Right atrium auricular region (tissue), 2 donors: ENCODE measurements at regions not wholly inside any gene's neighbourhood (a gene's known extent, or its start where the extent isn't known, plus 50 kb on each side); places are given as distances from the start of the nearest gene placed in this dataset.
"Not testable (repeated sequence)": the region's sequence is repeated elsewhere in the genome, so short reads cannot be mapped to it uniquely, and the experiment has no call there.

Experiments
- DNase-seq: peaks from one replicate; pipeline ENCODE4 v3.0.0-alpha.2; 2019; ENCODE audit warnings: low spot score
- H3K27ac ChIP-seq, 2 donors: fragments of 200-600 bp; sonication (generic); 1 replicate in 1 of 2; 2 replicates in 1 of 2; pipeline ENCODE4 v1.5.1; 2016 to 2019
- H3K27me3 ChIP-seq, 2 donors: fragments of 200-600 bp; sonication (generic); one replicate each; pipeline versions ENCODE4 v1.5.1 to v1.6.0; 2017 to 2019
- H3K36me3 ChIP-seq: fragments of 200-600 bp; sonication (generic); one replicate; pipeline ENCODE4 v1.5.1; 2016
- H3K4me1 ChIP-seq, 2 donors: fragments of 200-600 bp; sonication (generic); one replicate each; pipeline versions ENCODE4 v1.5.1 to v1.6.0; 2017 to 2019
- H3K4me3 ChIP-seq, 2 donors: fragments of 200-600 bp; sonication (generic); 1 replicate in 1 of 2; 2 replicates in 1 of 2; pipeline ENCODE4 v1.5.1; 2017 to 2019; ENCODE audit warnings: mild to moderate bottlenecking in 1 of 2, moderate library complexity in 1 of 2
- H3K9me3 ChIP-seq, 2 donors: fragments of 200-600 bp; sonication (generic); one replicate each; pipeline ENCODE4 v1.5.1; 2019
- TF ChIP-seq, protein P1 (sequence below), 2 donors: fragments of 200-600 bp; sonication (generic); IDR thresholded peaks; one replicate each; pipeline ENCODE4 v1.5.1; 2019; ENCODE audit warnings: antibody characterized with exemption in 2 of 2

DNA sequence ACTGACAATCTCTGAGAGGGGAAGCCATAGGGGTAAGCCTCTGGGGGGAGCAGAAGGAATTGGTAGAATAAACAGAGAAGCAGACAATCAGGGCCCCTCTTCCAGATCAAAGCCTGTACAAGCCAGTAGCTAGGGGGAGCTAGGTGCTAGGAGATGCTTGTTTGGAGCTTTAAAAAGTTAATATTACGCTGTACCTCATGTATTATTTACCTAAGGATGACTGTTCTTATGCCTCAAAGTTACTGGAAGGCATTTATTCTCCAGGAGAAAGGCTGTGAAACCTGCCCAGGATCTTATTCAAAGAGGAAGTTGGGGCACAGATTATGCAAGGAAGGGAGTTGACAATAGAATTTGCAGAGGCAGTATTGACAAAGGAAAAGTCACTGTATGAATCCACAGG, 111.8 kb upstream of the SLC35F1 start:
- Histone ChIP-seq H3K4me1 (no peaks in the 10 kb centered on the region), H3K9me3 (peaks cover 0 to 5% of the 10 kb centered on the region in 2 donors)

DNA sequence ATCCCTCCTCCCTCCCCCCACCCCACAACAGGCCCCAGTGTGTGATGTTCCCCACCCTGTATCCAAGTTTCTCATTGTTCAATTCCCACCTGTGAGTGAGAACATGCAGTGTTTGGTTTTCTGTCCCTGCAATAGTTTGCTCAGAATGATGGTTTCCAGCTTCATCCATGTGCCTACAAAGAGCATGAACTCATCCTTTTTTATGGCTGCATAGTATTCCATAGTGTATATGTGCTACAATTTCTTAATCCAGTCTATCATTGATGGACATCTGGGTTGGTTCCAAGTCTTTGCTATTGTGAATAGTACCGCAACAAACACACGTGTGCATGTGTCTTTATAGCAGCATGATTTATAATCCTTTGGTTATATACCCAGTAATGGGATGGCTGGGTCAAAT, 108.2 kb upstream of the SLC35F1 start:
- not testable (repeated sequence) for H3K36me3 ChIP-seq, H3K9me3 ChIP-seq, H3K4me1 ChIP-seq, H3K27ac ChIP-seq, H3K4me3 ChIP-seq, DNase-seq, H3K27me3 ChIP-seq

More for the DNA sequence above, 111.8 kb upstream of the SLC35F1 start:
- no peaks in the 10 kb centered on the region for H3K36me3 ChIP-seq
- TF ChIP-seq, protein P1, sequence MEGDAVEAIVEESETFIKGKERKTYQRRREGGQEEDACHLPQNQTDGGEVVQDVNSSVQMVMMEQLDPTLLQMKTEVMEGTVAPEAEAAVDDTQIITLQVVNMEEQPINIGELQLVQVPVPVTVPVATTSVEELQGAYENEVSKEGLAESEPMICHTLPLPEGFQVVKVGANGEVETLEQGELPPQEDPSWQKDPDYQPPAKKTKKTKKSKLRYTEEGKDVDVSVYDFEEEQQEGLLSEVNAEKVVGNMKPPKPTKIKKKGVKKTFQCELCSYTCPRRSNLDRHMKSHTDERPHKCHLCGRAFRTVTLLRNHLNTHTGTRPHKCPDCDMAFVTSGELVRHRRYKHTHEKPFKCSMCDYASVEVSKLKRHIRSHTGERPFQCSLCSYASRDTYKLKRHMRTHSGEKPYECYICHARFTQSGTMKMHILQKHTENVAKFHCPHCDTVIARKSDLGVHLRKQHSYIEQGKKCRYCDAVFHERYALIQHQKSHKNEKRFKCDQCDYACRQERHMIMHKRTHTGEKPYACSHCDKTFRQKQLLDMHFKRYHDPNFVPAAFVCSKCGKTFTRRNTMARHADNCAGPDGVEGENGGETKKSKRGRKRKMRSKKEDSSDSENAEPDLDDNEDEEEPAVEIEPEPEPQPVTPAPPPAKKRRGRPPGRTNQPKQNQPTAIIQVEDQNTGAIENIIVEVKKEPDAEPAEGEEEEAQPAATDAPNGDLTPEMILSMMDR (IDR thresholded peaks at IDR 0.05): no peak
- H3K27ac ChIP-seq: no peak overlapping the region
- H3K4me3 ChIP-seq: no peak overlapping the region
- no peak for DNase-seq
- H3K27me3 ChIP-seq: no peaks in the 10 kb centered on the region

DNA sequence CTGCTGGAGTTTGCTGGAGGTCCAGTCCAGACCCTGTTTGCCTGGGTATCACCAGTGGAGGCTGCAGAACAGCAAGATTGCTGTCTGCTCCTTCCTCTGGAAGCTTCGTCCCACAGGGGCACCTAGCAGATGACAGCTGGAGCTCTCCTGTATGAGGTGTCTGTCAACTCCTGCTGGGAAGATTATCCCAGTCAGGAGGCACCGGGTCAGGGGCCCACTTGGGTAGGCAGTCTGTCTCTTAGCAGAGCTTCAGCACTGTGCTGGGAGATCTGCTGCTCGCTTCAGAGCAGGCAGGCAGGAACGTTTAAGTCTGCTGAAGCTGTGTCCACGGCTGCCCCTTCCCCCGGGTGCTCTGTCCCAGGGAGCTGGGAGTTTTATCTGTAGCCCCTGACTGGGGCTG, 96.8 kb upstream of the SLC35F1 start:
- Histone ChIP-seq H3K27me3 (no peaks in the 10 kb centered on the region), H3K36me3 (no peaks in the 10 kb centered on the region), H3K4me3 (no peak overlapping the region)

DNA sequence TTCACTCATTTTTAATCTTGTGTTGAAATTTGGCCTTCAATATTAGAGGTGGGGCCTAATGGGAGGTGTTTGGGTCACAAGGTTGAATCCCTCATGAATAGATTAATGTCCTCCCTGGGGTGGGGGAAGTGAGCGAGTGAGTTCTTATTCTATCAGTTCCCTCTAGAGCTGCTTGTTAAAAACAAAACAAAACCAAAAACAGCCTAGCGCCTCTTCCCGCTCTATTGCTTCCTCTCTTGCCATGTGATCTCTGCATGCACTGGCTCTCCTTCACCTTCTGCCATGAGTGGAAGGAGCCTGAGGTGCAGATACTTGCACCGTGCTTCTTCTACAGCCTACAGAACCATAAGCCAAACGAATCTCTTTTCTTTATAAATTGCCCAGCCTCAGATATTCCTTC, 89.6 kb upstream of the SLC35F1 start:
- Histone ChIP-seq H3K36me3 (no peaks in the 10 kb centered on the region), H3K4me3 (no peak overlapping the region), H3K9me3 (no peaks in the 10 kb centered on the region), H3K4me1 (no peaks in the 10 kb centered on the region), H3K27ac (no peak overlapping the region), H3K27me3 (no peaks in the 10 kb centered on the region)
- TF ChIP-seq, protein P1 (IDR thresholded peaks at IDR 0.05): no peak
- no peak for DNase-seq

More for the DNA sequence above, 96.8 kb upstream of the SLC35F1 start:
- Histone ChIP-seq H3K27ac (no peak overlapping the region), H3K4me1 (no peaks in the 10 kb centered on the region), H3K9me3 (no peaks in the 10 kb centered on the region)
- DNase-seq: no peak
- TF ChIP-seq, protein P1 (IDR thresholded peaks at IDR 0.05): no peak

DNA sequence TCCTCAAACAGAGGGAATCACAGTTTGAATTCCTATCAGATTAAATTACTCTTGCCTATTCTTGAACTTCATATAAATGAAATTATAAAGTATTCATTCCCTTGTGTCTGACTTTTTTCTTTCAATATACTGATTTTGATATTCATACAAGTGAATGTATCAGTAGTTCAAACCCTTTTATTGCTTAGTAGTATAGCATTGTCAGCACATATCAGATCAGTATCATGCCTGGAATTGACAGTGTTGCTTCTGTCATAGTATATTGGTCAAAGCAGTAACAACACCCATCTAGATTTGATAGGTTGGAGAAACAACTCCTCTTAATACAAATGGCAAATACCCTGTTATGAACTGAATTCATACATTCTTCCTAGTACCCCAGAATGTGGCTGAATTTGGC, 89.1 kb upstream of the SLC35F1 start:
- H3K4me3 ChIP-seq: no peak overlapping the region
- H3K27ac ChIP-seq: no peak overlapping the region
- H3K27me3 ChIP-seq: no peaks in the 10 kb centered on the region
- H3K4me1 ChIP-seq: no peaks in the 10 kb centered on the region
- TF ChIP-seq, protein P1 (IDR thresholded peaks at IDR 0.05): no peak
- no peaks in the 10 kb centered on the region for H3K36me3 ChIP-seq
- DNase-seq: no peak
- no peaks in the 10 kb centered on the region for H3K9me3 ChIP-seq

DNA sequence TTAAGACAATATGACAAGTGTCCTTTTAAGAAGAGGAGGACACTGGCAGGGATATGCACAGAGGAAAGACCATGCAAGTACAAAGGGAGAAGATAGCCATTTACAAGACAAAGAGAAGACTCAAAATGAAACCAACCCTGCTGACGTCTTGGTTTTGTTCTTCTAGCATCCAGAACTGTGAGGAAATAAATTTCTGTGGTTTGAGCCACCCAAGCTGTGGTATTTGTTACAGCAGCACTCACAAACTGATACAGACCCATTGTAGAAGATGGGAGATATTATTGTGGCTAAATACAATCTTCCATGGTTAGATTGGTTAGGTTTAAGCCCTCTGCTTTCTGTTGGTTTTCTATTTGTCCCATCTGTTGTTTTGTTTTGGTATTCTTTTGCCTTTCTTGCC, 88.6 kb upstream of the SLC35F1 start:
- TF ChIP-seq, protein P1 (IDR thresholded peaks at IDR 0.05): no peak
- DNase-seq: no peak

More for the DNA sequence above, 88.6 kb upstream of the SLC35F1 start:
- no peaks in the 10 kb centered on the region for H3K4me1 ChIP-seq
- no peak overlapping the region for H3K4me3 ChIP-seq
- H3K36me3 ChIP-seq: no peaks in the 10 kb centered on the region
- H3K27ac ChIP-seq: no peak overlapping the region
- H3K27me3 ChIP-seq: no peaks in the 10 kb centered on the region
- H3K9me3 ChIP-seq: no peaks in the 10 kb centered on the region
